H1 (cell line): ENCODE measurements at regions not wholly inside any gene's neighbourhood (a gene's known extent, or its start where the extent isn't known, plus 50 kb on each side); places are given as distances from the start of the nearest gene placed in this dataset.

Experiments
- CTCF ChIA-PET: fragments of 300-600 bp; sonication (Branson Sonifier 250); formaldehyde crosslinking; loops from one replicate; lab custom pipeline; 2021; ENCODE audit not compliant: partially characterized antibody; lab: Charles Lee
- POLR2A ChIA-PET: fragments of 300-600 bp; sonication (Branson Sonifier 250); formaldehyde crosslinking; loops from one replicate; lab custom pipeline; 2021; ENCODE audit warnings: inconsistent platforms; ENCODE audit not compliant: partially characterized antibody; lab: Charles Lee
- DNase-seq, 2 experiments: peaks; one replicate each; pipeline versions ENCODE4 v3.0.0 to v3.0.0-alpha.2; 2010 to 2022; ENCODE audit warnings: low spot score in 2 of 2, low read depth in 1 of 2, mixed read lengths in 1 of 2
- FAIRE-seq: peaks from 2 replicates; lab custom pipeline; 2011; peaks lifted over from hg19 to GRCh38; lab: Jason Lieb, UNC
- H2AFZ ChIP-seq: 2 replicates; pipeline ENCODE4 v1.8.1; 2012; ENCODE audit warnings: low read length, inconsistent platforms
- H2AK5ac ChIP-seq: 2 replicates; pipeline ENCODE4 v1.6.1; 2013; ENCODE audit warnings: low read depth, low read length
- H2BK120ac ChIP-seq: replicated peaks from 2 replicates; pipeline ENCODE3; 2013; ENCODE audit warnings: low read depth, low read length, inconsistent platforms
- H2BK12ac ChIP-seq: 2 replicates; pipeline ENCODE4 v1.6.1; 2013; ENCODE audit warnings: low read depth, low read length
- H2BK15ac ChIP-seq: 2 replicates; pipeline ENCODE4 v1.6.1; 2013; ENCODE audit warnings: low read length
- H2BK20ac ChIP-seq: 2 replicates; pipeline ENCODE4 v1.6.1; 2013; ENCODE audit warnings: low read length
- H2BK5ac ChIP-seq: 2 replicates; pipeline ENCODE4 v1.6.1; 2013; ENCODE audit warnings: low read depth, low read length
- H3K14ac ChIP-seq: 2 replicates; pipeline ENCODE4 v1.6.1; 2013; ENCODE audit warnings: inconsistent platforms; ENCODE audit not compliant: insufficient read length
- H3K18ac ChIP-seq: 2 replicates; pipeline ENCODE4 v1.6.1; 2013; ENCODE audit warnings: low read length; ENCODE audit errors: extremely low read depth
- H3K23ac ChIP-seq: 2 replicates; pipeline ENCODE4 v1.6.1; 2013; ENCODE audit warnings: inconsistent platforms; ENCODE audit not compliant: insufficient read length
- H3K23me2 ChIP-seq: 2 replicates; pipeline ENCODE4 v1.6.1; 2013; ENCODE audit warnings: low read depth, low read length
- H3K27ac ChIP-seq: 2 replicates; pipeline ENCODE4 v1.6.1; 2011; ENCODE audit warnings: low read depth, low read length, inconsistent platforms
- H3K27me3 ChIP-seq, 4 experiments: replicated peaks in 1 of 4; 1 replicate in 1 of 4; 2 replicates in 3 of 4; pipeline versions ENCODE4 v1.6.1 to v1.8.1; 2011 to 2013; ENCODE audit warnings: low read length in 3 of 4, mild to moderate bottlenecking in 3 of 4, inconsistent platforms in 2 of 4, mixed read lengths in 2 of 4, moderate library complexity in 1 of 4; ENCODE audit not compliant: control insufficient read depth in 3 of 4, insufficient read depth in 3 of 4; ENCODE audit errors: extremely low read depth in 1 of 4
- H3K36me3 ChIP-seq, 4 experiments: 2 replicates each; pipeline versions ENCODE4 v1.6.1 to v1.8.1; 2011 to 2013; ENCODE audit warnings: mild to moderate bottlenecking in 4 of 4, low read length in 3 of 4, moderate library complexity in 2 of 4, control low read depth in 1 of 4, inconsistent platforms in 1 of 4; ENCODE audit not compliant: insufficient read depth in 4 of 4, control insufficient read depth in 2 of 4
- H3K4ac ChIP-seq: replicated peaks from 2 replicates; pipeline ENCODE3; 2013; ENCODE audit warnings: low read length, low read depth, mixed read lengths, inconsistent platforms; ENCODE audit not compliant: insufficient read length
- H3K4me1 ChIP-seq, 4 experiments: replicated peaks in 1 of 4; 1 replicate in 1 of 4; 2 replicates in 3 of 4; pipeline versions ENCODE4 v1.6.1 to v1.8.1; 2011 to 2013; ENCODE audit warnings: low read length in 3 of 4, inconsistent platforms in 2 of 4, mixed read lengths in 1 of 4; ENCODE audit not compliant: insufficient read depth in 4 of 4, control insufficient read depth in 3 of 4
- H3K4me2 ChIP-seq, 2 experiments: 2 replicates each; pipeline versions ENCODE4 v1.6.1 to v1.8.1; 2011 to 2013; ENCODE audit warnings: low read depth in 2 of 2, low read length in 2 of 2, control low read depth in 1 of 2, inconsistent platforms in 1 of 2, mild to moderate bottlenecking in 1 of 2; ENCODE audit not compliant: insufficient read depth in 1 of 2
- H3K4me3 ChIP-seq, 4 experiments: fragments of 200-600, 300-600 bp in 1 of 4; sonication (generic), shearing (Covaris generic), sonication (Bioruptor Twin) in 1 of 4; 2 replicates each; pipeline versions ENCODE4 v1.5.1 to v1.8.1; 2011 to 2016; ENCODE audit warnings: low read length in 4 of 4, low read depth in 3 of 4, control low read depth in 2 of 4, inconsistent platforms in 2 of 4, mild to moderate bottlenecking in 2 of 4, mixed read lengths in 1 of 4, moderate library complexity in 1 of 4; ENCODE audit not compliant: insufficient read depth in 2 of 4; ENCODE audit errors: extremely low read depth in 1 of 4
- H3K56ac ChIP-seq: replicated peaks from 2 replicates; pipeline ENCODE3; 2013; ENCODE audit warnings: low read depth, mild to moderate bottlenecking, mixed read lengths, low read length, inconsistent platforms; ENCODE audit not compliant: insufficient read length
- H3K79me1 ChIP-seq: 2 replicates; pipeline ENCODE4 v1.6.1; 2013; ENCODE audit warnings: low read depth, low read length, control low read depth
- H3K79me2 ChIP-seq, 2 experiments: 2 replicates each; pipeline versions ENCODE4 v1.6.1 to v1.8.1; 2012 to 2013; ENCODE audit warnings: low read length in 2 of 2, mild to moderate bottlenecking in 2 of 2, inconsistent platforms in 1 of 2; ENCODE audit not compliant: insufficient read depth in 2 of 2, control insufficient read depth in 1 of 2
- H3K9ac ChIP-seq, 4 experiments: replicated peaks in 1 of 4; 1 replicate in 1 of 4; 2 replicates in 3 of 4; pipeline versions ENCODE4 v1.6.1 to v1.8.1; 2011 to 2013; ENCODE audit warnings: low read depth in 3 of 4, low read length in 3 of 4, control low read depth in 2 of 4, mild to moderate bottlenecking in 2 of 4, moderate library complexity in 2 of 4, inconsistent platforms in 1 of 4; ENCODE audit errors: extremely low read depth in 1 of 4
- H3K9me3 ChIP-seq, 2 experiments: 2 replicates each; pipeline versions ENCODE4 v1.6.1 to v1.8.1; 2012 to 2013; ENCODE audit warnings: mild to moderate bottlenecking in 2 of 2, moderate library complexity in 2 of 2, control low read depth in 1 of 2, inconsistent platforms in 1 of 2, low read depth in 1 of 2, low read length in 1 of 2, mixed read lengths in 1 of 2; ENCODE audit not compliant: insufficient read depth in 2 of 2
- H4K20me1 ChIP-seq, 2 experiments: replicated peaks in 1 of 2; 2 replicates each; pipeline versions ENCODE3 to v1.8.1; 2011 to 2013; ENCODE audit warnings: inconsistent platforms in 2 of 2, low read length in 2 of 2, mild to moderate bottlenecking in 1 of 2; ENCODE audit not compliant: insufficient read depth in 2 of 2, control insufficient read depth in 1 of 2
- H4K5ac ChIP-seq: 2 replicates; pipeline ENCODE4 v1.6.1; 2013; ENCODE audit warnings: low read length, low read depth, mixed read lengths, inconsistent platforms; ENCODE audit not compliant: insufficient read length
- H4K8ac ChIP-seq: 2 replicates; pipeline ENCODE4 v1.8.0; 2013; ENCODE audit warnings: mild to moderate bottlenecking, moderate library complexity, low read length, inconsistent platforms; ENCODE audit not compliant: insufficient read depth; ENCODE audit errors: extremely low read depth
- H4K91ac ChIP-seq: replicated peaks from 2 replicates; pipeline ENCODE3; 2013; ENCODE audit warnings: low read length, mixed read lengths, inconsistent platforms; ENCODE audit not compliant: insufficient read length
- CBX8 ChIP-seq: fragments of 300-800, 300-1000 bp; sonication (generic); IDR thresholded peaks from 2 replicates; pipeline ENCODE4 v1.7.1; 2016; ENCODE audit warnings: low read depth, low read length, borderline replicate concordance
- KDM1A ChIP-seq: fragments of 200-600, 300-600 bp; sonication (generic); IDR thresholded peaks from 2 replicates; pipeline ENCODE4 v1.7.1; 2016; ENCODE audit warnings: mild to moderate bottlenecking, low read length, borderline replicate concordance
- TAF7 ChIP-seq: optimal IDR thresholded peaks from 2 replicates; pipeline ENCODE3; 2011; ENCODE audit warnings: low read depth, mild to moderate bottlenecking, inconsistent platforms, low read length, moderate library complexity, borderline replicate concordance
- WGBS, 2 experiments: shearing (Covaris generic) in 1 of 2; methylation state at CpG; one replicate each; pipeline versions ENCODE4 v1.1.6 to v1.1.7; 2013 to 2015; ENCODE audit warnings: low lambda C conversion rate in 2 of 2, mixed read lengths in 2 of 2, inconsistent platforms in 1 of 2, low coverage in 1 of 2, missing lambda C conversion rate in 1 of 2; ENCODE audit not compliant: insufficient replicate concordance in 2 of 2, insufficient coverage in 1 of 2, insufficient read length in 1 of 2; ENCODE audit errors: extremely low coverage in 1 of 2, missing lambda C conversion rate in 1 of 2; 5-methylcytosine and 5-hydroxymethylcytosine counted together

DNA sequence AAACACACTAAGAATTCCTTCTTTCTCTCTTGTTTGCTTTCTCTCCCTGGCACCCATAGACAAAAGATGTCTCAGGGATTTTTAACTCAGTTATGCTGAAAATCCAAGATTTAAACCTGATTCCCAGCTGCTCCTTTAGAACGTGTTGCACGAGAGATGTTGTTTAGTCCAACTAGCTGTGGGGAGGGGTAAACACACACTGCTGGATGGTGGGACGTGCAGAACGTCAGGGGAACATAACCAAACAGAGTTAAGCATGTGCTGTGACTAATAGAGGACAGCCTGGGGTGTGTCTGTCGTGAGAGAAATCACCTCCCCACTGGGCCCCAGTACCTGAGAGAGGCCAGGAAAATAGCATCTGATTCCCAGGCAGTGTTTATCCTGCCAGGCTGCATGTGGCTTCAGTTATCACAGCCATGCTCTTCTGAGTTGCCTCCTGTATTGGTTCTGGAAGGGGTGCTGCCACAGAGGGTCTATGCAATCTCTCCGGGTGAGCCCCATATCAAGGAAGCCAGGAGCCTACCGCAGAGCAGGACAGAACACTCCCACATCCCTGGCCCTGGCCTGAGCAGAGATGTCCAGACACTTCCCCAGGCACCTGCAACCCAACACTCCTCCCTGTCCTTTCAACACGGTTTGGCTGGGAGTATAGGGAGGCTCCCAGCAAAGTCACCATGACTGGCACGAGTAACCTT lies 112.7 kb upstream of the EGLN3 start:
- Histone ChIP-seq H3K18ac (no peak overlapping the region), H3K36me3 (no peaks in the 10 kb centered on the region)
- TF ChIP-seq TAF7 = no peak
- no peak for TF ChIP-seq CBX8
- no peak for TF ChIP-seq KDM1A
- TF ChIP-seq, all 59 proteins: peak for 0
- DNase-seq (no peak), FAIRE-seq (no peak)
- Histone ChIP-seq H2BK5ac (no peak overlapping the region), H3K56ac (no peak overlapping the region), H2AFZ (0 out of 2 replicates have a peak overlapping the region, but pooled peaks have one; percentile 33), H3K23ac (no peak overlapping the region), H4K20me1 (no peaks in the 10 kb centered on the region), H4K5ac (no peak overlapping the region), H4K8ac (no peak overlapping the region), H3K14ac (no peak overlapping the region), H3K27me3 (peaks cover 0 to 18% (median 13%) of the 10 kb centered on the region in 4 experiments; a peak in 5 of 7 replicates), H4K91ac (no peak overlapping the region), H3K79me1 (no peaks in the 10 kb centered on the region), H2BK20ac (no peak overlapping the region), H3K27ac (no peak overlapping the region), H3K4ac (no peak overlapping the region), H3K4me2 (no peak overlapping the region), H2BK15ac (no peak overlapping the region), H3K23me2 (peaks cover 5% of the 10 kb centered on the region; the same call in 1 of the 2 replicates), H3K79me2 (no peaks in the 10 kb centered on the region), H3K4me1 (peaks cover 0 to 11% (median 6%) of the 10 kb centered on the region in 4 experiments; a peak in 6 of 7 replicates), H3K9me3 (no peaks in the 10 kb centered on the region), H2BK120ac (no peak overlapping the region), H3K9ac (no peak overlapping the region), H2BK12ac (no peak overlapping the region), H3K4me3 (no peak overlapping the region), H2AK5ac (no peak overlapping the region)
- POLR2A ChIA-PET = interaction anchor here (0.7 kb wide), 1 partner anchor 12 kb away, joined by 3 read pairs; no protein-coding TSS in a partner anchor
- WGBS, 2 experiments = 83% methylated on average over 9 of the region's 9 CpGs; no CpG with 5 or more reads in 1 of the 2 experiments
- CTCF ChIA-PET = interaction anchor here (0.6 to 1.1 kb wide), 2 partner anchors 19 to 142 kb away, joined by 3 read pairs; no protein-coding TSS in a partner anchor
